GM21529 (cell line): ENCODE measurements at regions not wholly inside any gene's neighbourhood (a gene's known extent, or its start where the extent isn't known, plus 50 kb on each side); places are given as distances from the start of the nearest gene placed in this dataset.

ENCODE experiments used
- ATAC-seq: cut with Tn5 transposase; IDR thresholded peaks from one replicate; pipeline ENCODE4 v1.9.1; 2021; ENCODE audit not compliant: unreplicated experiment

GRCh38 chrX:9339603-9340491, 125.0 kb upstream of the TBL1X start:
- no peak for ATAC-seq

GRCh38 chrX:9340598-9341290, 124.1 kb upstream of the TBL1X start:
- ATAC-seq, result peak; percentile 32

- ATAC-seq, result peak; percentile 87
These were observed 123.3 kb upstream of the TBL1X start for GRCh38 chrX:9341291-9342201.

GRCh38 chrX:9342561-9343051, 122.3 kb upstream of the TBL1X start:
- no peak for ATAC-seq

GRCh38 chrX:9343971-9344370, 120.9 kb upstream of the TBL1X start:
- ATAC-seq, result no peak

- ATAC-seq, result no peak
These were observed 118.9 kb upstream of the TBL1X start for GRCh38 chrX:9345957-9346356.

- ATAC-seq, result no peak
These were observed 115.0 kb upstream of the TBL1X start for GRCh38 chrX:9349572-9350494.

- ATAC-seq, result no peak
These were observed 113.7 kb upstream of the TBL1X start for GRCh38 chrX:9351126-9351525.

- peak; percentile 73 for ATAC-seq
These were observed 112.6 kb upstream of the TBL1X start for GRCh38 chrX:9352243-9352642.

- peak; percentile 78 for ATAC-seq
These were observed 112.0 kb upstream of the TBL1X start for GRCh38 chrX:9352694-9353411.

GRCh38 chrX:9354918-9355317, 109.9 kb upstream of the TBL1X start:
- no peak for ATAC-seq

GRCh38 chrX:9355739-9356138, 109.1 kb upstream of the TBL1X start:
- ATAC-seq, result no peak

GRCh38 chrX:9356846-9357245, 108.0 kb upstream of the TBL1X start:
- no peak for ATAC-seq

- no peak for ATAC-seq
These were observed 107.2 kb upstream of the TBL1X start for GRCh38 chrX:9357518-9358114.

- no peak for ATAC-seq
These were observed 102.4 kb upstream of the TBL1X start for GRCh38 chrX:9362363-9362928.

GRCh38 chrX:9367421-9367820, 97.4 kb upstream of the TBL1X start:
- ATAC-seq, result no peak

GRCh38 chrX:9368262-9368661, 96.6 kb upstream of the TBL1X start:
- no peak for ATAC-seq

- ATAC-seq, result no peak
These were observed 95.0 kb upstream of the TBL1X start for GRCh38 chrX:9369802-9370291.
